ENCODE measurements at regions not wholly inside any gene's neighbourhood (a gene's known extent, or its start where the extent isn't known, plus 50 kb on each side); places are given as distances from the start of the nearest gene placed in this dataset.

- CTCF ChIA-PET, result interaction anchor here (0.6 to 1.7 kb wide), 11 partner anchors 15 to 564 kb away, joined by 3 to 17 read pairs (median 3); no protein-coding TSS in a partner anchor
- Histone ChIP-seq H3K9ac (ENCODE audit: control insufficient read depth, insufficient read depth, low read length) (no peak overlapping the region), H3K4me1 (ENCODE audit: control insufficient read depth, insufficient read depth, low read length) (no peaks in the 10 kb centered on the region), H3K4me2 (ENCODE audit: control insufficient read depth, insufficient read depth) (no peak overlapping the region), H3K79me2 (ENCODE audit: control insufficient read depth, insufficient read depth, low read length) (no peaks in the 10 kb centered on the region), H3K27ac (ENCODE audit: control insufficient read depth, insufficient read depth) (no peak overlapping the region), H4K20me1 (ENCODE audit: control insufficient read depth, insufficient read depth) (no peaks in the 10 kb centered on the region), H3K27me3 (replicated peaks in 1 of 2; ENCODE audit: control insufficient read depth in 2 of 2, insufficient read depth in 2 of 2, low read length in 1 of 2) (no peaks in the 10 kb centered on the region), H3K9me3 (replicated peaks; ENCODE audit: control insufficient read depth, insufficient read depth, low read length) (no peaks in the 10 kb centered on the region), H3K4me3 (no peak overlapping the region), H2AFZ (ENCODE audit: control insufficient read depth, low read depth, low read length) (no peak overlapping the region), H3K36me3 (ENCODE audit: control insufficient read depth in 2 of 2, insufficient read depth in 2 of 2, low read length in 1 of 2) (no peaks in the 10 kb centered on the region)
- WGBS (ENCODE audit: insufficient coverage, insufficient replicate concordance, low lambda C conversion rate, missing lambda C conversion rate), result 14% methylated on average over 3 of the region's 3 CpGs
- SMC1A ChIA-PET (ENCODE audit: uncharacterized antibody, unreplicated experiment), result interaction anchor here (0.9 to 1.4 kb wide), 3 partner anchors 275 to 868 kb away, joined by 3 read pairs; no protein-coding TSS in a partner anchor
- ATAC-seq (peak; percentile 88), DNase-seq (ENCODE audit: low read depth, low spot score) (no peak), FAIRE-seq (no peak)
- POLR2A ChIA-PET, result no interaction called here
- BruUV-seq (replicated peaks), result no TSS peak
- intact Hi-C loops (cut with micrococcal nuclease; ENCODE audit: unreplicated experiment), result loop anchor here (1.0 to 10.0 kb wide), 3 partner anchors 275 to 507 kb away; partner anchors contain the start of gene DCUN1D5
- RAD21 ChIA-PET (ENCODE audit: unreplicated experiment), result interaction anchor here (0.9 to 1.1 kb wide), 2 partner anchors 274 to 279 kb away, joined by 3 read pairs; no protein-coding TSS in a partner anchor
- peak; percentile 89 for TF ChIP-seq RAD21 (IDR thresholded peaks at IDR 0.05; ENCODE audit: insufficient read depth, low read depth, low read length)
- TF ChIP-seq IKZF2 (IDR thresholded peaks at IDR 0.05), result no peak
- no peak for TF ChIP-seq ZNF207 (IDR thresholded peaks at IDR 0.05; ENCODE audit: borderline replicate concordance)
- TF ChIP-seq BACH1 (IDR thresholded peaks at IDR 0.05; ENCODE audit: borderline replicate concordance), result no peak
- no peak for TF ChIP-seq RELA (IDR thresholded peaks at IDR 0.05; ENCODE audit: borderline replicate concordance, partially characterized antibody)
- no peak for TF ChIP-seq ATF2 (IDR thresholded peaks at IDR 0.05; ENCODE audit: low read length)
- no peak for TF ChIP-seq PAX8 (IDR thresholded peaks at IDR 0.05)
- TF ChIP-seq TCF3 (IDR thresholded peaks at IDR 0.05; ENCODE audit: borderline replicate concordance, insufficient read depth, low read depth, low read length), result no peak
- TF ChIP-seq SMC3 (IDR thresholded peaks at IDR 0.05; ENCODE audit: borderline replicate concordance, low read length), result peak; percentile 73; the same call in 1 of the 2 replicates
- TF ChIP-seq ASH2L (IDR thresholded peaks at IDR 0.05; ENCODE audit: borderline replicate concordance, low read depth), result no peak
- no peak for TF ChIP-seq HDGF (IDR thresholded peaks at IDR 0.05)
- TF ChIP-seq CTCF (IDR thresholded peaks at IDR 0.05 in 2 of 3, conservative IDR thresholded peaks at IDR 0.05 in 1 of 3; ENCODE audit: control insufficient read depth in 2 of 3, extremely low read depth in 1 of 3, insufficient read depth in 1 of 3, low read depth in 3 of 3, low read length in 3 of 3), result peak; percentile 80 to 86 (median 80)
- no peak for TF ChIP-seq TARDBP (IDR thresholded peaks at IDR 0.05; ENCODE audit: borderline replicate concordance)
- TF ChIP-seq YY1 (IDR thresholded peaks at IDR 0.05; ENCODE audit: low read depth, low read length), result 0 out of 2 replicates have a peak, but pooled peaks have one; percentile 27
- in situ Hi-C loops (cut with MboI), result loop anchor here (5.0 kb wide), 1 partner anchor 274 kb away; no protein-coding TSS in a partner anchor
Measured at GRCh38 chr11:103601225-103601846, 435.1 kb upstream of the DDI1 start.

Data from GM12878 (cell line).